H9 (cell line): ENCODE measurements at regions not wholly inside any gene's neighbourhood (a gene's known extent, or its start where the extent isn't known, plus 50 kb on each side); places are given as distances from the start of the nearest gene placed in this dataset.
"Not testable (repeated sequence)": the region's sequence is repeated elsewhere in the genome, so short reads cannot be mapped to it uniquely, and the experiment has no call there.

Experiments used
- DNase-seq: peaks from one replicate; pipeline ENCODE4 v3.0.0-alpha.2; 2017
- H2AFZ ChIP-seq: one replicate; pipeline ENCODE4 v1.6.1; 2013; ENCODE audit warnings: mild to moderate bottlenecking, low read length, control low read depth, moderate library complexity
- H2AK5ac ChIP-seq: 2 replicates; pipeline ENCODE4 v1.6.1; 2013; ENCODE audit warnings: low read length, control low read depth, mixed read lengths; ENCODE audit not compliant: insufficient read length
- H2BK120ac ChIP-seq: one replicate; pipeline ENCODE4 v1.6.1; 2013; ENCODE audit warnings: low read depth, mild to moderate bottlenecking, low read length, control low read depth, inconsistent platforms; ENCODE audit not compliant: poor library complexity, severe bottlenecking
- H2BK12ac ChIP-seq: 2 replicates; pipeline ENCODE4 v1.6.1; 2013; ENCODE audit warnings: low read length, control low read depth, mixed read lengths, low read depth; ENCODE audit not compliant: insufficient read length
- H2BK15ac ChIP-seq: 2 replicates; pipeline ENCODE4 v1.6.1; 2013; ENCODE audit warnings: low read depth, low read length, control low read depth
- H2BK20ac ChIP-seq: one replicate; pipeline ENCODE4 v1.6.1; 2013; ENCODE audit warnings: low read depth, mild to moderate bottlenecking, low read length, control low read depth, inconsistent platforms; ENCODE audit not compliant: poor library complexity, severe bottlenecking
- H2BK5ac ChIP-seq: 2 replicates; pipeline ENCODE4 v1.6.1; 2013; ENCODE audit warnings: low read length, control low read depth, mixed read lengths; ENCODE audit not compliant: insufficient read length
- H3K14ac ChIP-seq: 2 replicates; pipeline ENCODE4 v1.6.1; 2013; ENCODE audit warnings: low read length, control low read depth; ENCODE audit not compliant: insufficient read depth
- H3K18ac ChIP-seq: 2 replicates; pipeline ENCODE4 v1.6.1; 2013; ENCODE audit warnings: low read depth, mild to moderate bottlenecking, mixed read lengths, low read length, control low read depth; ENCODE audit not compliant: insufficient read length
- H3K23ac ChIP-seq: 2 replicates; pipeline ENCODE4 v1.6.1; 2013; ENCODE audit warnings: low read length, control low read depth, mixed read lengths, low read depth; ENCODE audit not compliant: insufficient read length
- H3K23me2 ChIP-seq: 2 replicates; pipeline ENCODE4 v1.6.1; 2013; ENCODE audit warnings: low read depth, mild to moderate bottlenecking, mixed read lengths, low read length, control low read depth; ENCODE audit not compliant: insufficient read length, poor library complexity, severe bottlenecking
- H3K27ac ChIP-seq: 2 replicates; pipeline ENCODE4 v1.5.1; 2013; ENCODE audit warnings: low read length, control low read depth, mixed read lengths, low read depth; ENCODE audit not compliant: insufficient read length
- H3K27me3 ChIP-seq: 2 replicates; pipeline ENCODE4 v1.6.1; 2013; ENCODE audit warnings: low read length, control low read depth, inconsistent platforms; ENCODE audit not compliant: insufficient read depth
- H3K4ac ChIP-seq: 2 replicates; pipeline ENCODE4 v1.6.1; 2013; ENCODE audit warnings: low read depth, mild to moderate bottlenecking, control low read depth, inconsistent platforms, low read length, moderate library complexity
- H3K4me1 ChIP-seq: 2 replicates; pipeline ENCODE4 v1.6.1; 2013; ENCODE audit warnings: low read length, control low read depth, inconsistent platforms; ENCODE audit not compliant: insufficient read depth
- H3K4me2 ChIP-seq: 2 replicates; pipeline ENCODE4 v1.6.1; 2013; ENCODE audit warnings: low read length, control low read depth, mixed read lengths; ENCODE audit not compliant: insufficient read length, insufficient read depth
- H3K56ac ChIP-seq: 2 replicates; pipeline ENCODE4 v1.6.1; 2013; ENCODE audit warnings: low read depth, mild to moderate bottlenecking, mixed read lengths, low read length, control low read depth; ENCODE audit not compliant: insufficient read length
- H3K79me1 ChIP-seq: 2 replicates; pipeline ENCODE4 v1.6.1; 2013; ENCODE audit warnings: low read depth, mild to moderate bottlenecking, moderate library complexity, low read length, control low read depth, inconsistent platforms; ENCODE audit not compliant: insufficient read depth, poor library complexity, severe bottlenecking
- H3K79me2 ChIP-seq: 2 replicates; pipeline ENCODE4 v1.6.1; 2013; ENCODE audit warnings: low read length, control low read depth, inconsistent platforms; ENCODE audit not compliant: insufficient read depth
- H3K9ac ChIP-seq: 2 replicates; pipeline ENCODE4 v1.6.1; 2013; ENCODE audit warnings: low read length, control low read depth, mixed read lengths; ENCODE audit not compliant: insufficient read length; ENCODE audit errors: extremely low read depth
- H3K9me3 ChIP-seq: one replicate; pipeline ENCODE4 v1.6.1; 2013; ENCODE audit warnings: low read depth, low read length, inconsistent platforms; ENCODE audit not compliant: control insufficient read depth
- H3T11ph ChIP-seq: one replicate; pipeline ENCODE4 v1.6.1; 2013; ENCODE audit warnings: mild to moderate bottlenecking, low read length, control low read depth, inconsistent platforms
- H4K20me1 ChIP-seq: one replicate; pipeline ENCODE4 v1.6.1; 2013; ENCODE audit not compliant: control insufficient read depth, insufficient read length, insufficient read depth
- H4K5ac ChIP-seq: 2 replicates; pipeline ENCODE4 v1.6.1; 2013; ENCODE audit warnings: low read depth, mild to moderate bottlenecking, mixed read lengths, low read length, control low read depth; ENCODE audit not compliant: insufficient read length
- H4K8ac ChIP-seq: replicated peaks from 2 replicates; pipeline ENCODE4 v1.6.1; 2013; ENCODE audit warnings: low read length, control low read depth, mixed read lengths, low read depth; ENCODE audit not compliant: insufficient read length
- H4K91ac ChIP-seq: 2 replicates; pipeline ENCODE4 v1.6.1; 2013; ENCODE audit warnings: low read depth, mild to moderate bottlenecking, moderate library complexity, mixed read lengths, low read length, control low read depth; ENCODE audit not compliant: insufficient read length
- H3K27ac Mint-ChIP-seq, 3 experiments: 2 replicates in 2 of 3; 3 replicates in 1 of 3; pipeline ENCODE4 v1.8.0; 2020 to 2021; ENCODE audit warnings: mixed read lengths in 3 of 3, mild to moderate bottlenecking in 1 of 3, moderate library complexity in 1 of 3
- H3K27me3 Mint-ChIP-seq: 2 replicates; pipeline ENCODE4 v1.8.0; 2021; ENCODE audit warnings: low read depth, mild to moderate bottlenecking, moderate library complexity, mixed read lengths
- H3K36me3 Mint-ChIP-seq, 3 experiments: 2 replicates in 2 of 3; 3 replicates in 1 of 3; pipeline ENCODE4 v1.8.0; 2020 to 2021; ENCODE audit warnings: low read depth in 3 of 3, mixed read lengths in 3 of 3; ENCODE audit not compliant: insufficient read depth in 1 of 3
- H3K4me1 Mint-ChIP-seq, 2 experiments: 2 replicates each; pipeline ENCODE4 v1.8.0; 2020; ENCODE audit warnings: mixed read lengths in 2 of 2
- H3K4me3 Mint-ChIP-seq, 2 experiments: 2 replicates in 1 of 2; 3 replicates in 1 of 2; pipeline ENCODE4 v1.8.0; 2020 to 2021; ENCODE audit warnings: mild to moderate bottlenecking in 2 of 2, mixed read lengths in 2 of 2, moderate library complexity in 1 of 2
- H3K9me3 Mint-ChIP-seq, 2 experiments: 2 replicates in 1 of 2; 3 replicates in 1 of 2; pipeline ENCODE4 v1.8.0; 2020; ENCODE audit warnings: mild to moderate bottlenecking in 2 of 2, mixed read lengths in 2 of 2, moderate library complexity in 1 of 2
- WGBS: extraction: QIAGEN DNeasy Blood & Tissue Kit; methylation state at CpG from one replicate; pipeline ENCODE4 v1.1.7; 2013; ENCODE audit warnings: missing lambda C conversion rate, low lambda C conversion rate, mixed read lengths; ENCODE audit not compliant: insufficient read length; ENCODE audit errors: extremely low coverage; 5-methylcytosine and 5-hydroxymethylcytosine counted together

GRCh38 chr21:5067326-5068048 lies 5453.9 kb upstream of the TPTE start:
- H3K23ac ChIP-seq, H3T11ph ChIP-seq, H3K27ac ChIP-seq, H3K56ac ChIP-seq, H4K5ac ChIP-seq, H3K36me3 Mint-ChIP-seq, H3K79me1 ChIP-seq, H2AK5ac ChIP-seq, H3K18ac ChIP-seq, H2AFZ ChIP-seq, H3K27ac Mint-ChIP-seq, H2BK15ac ChIP-seq, H3K9ac ChIP-seq, H3K23me2 ChIP-seq, H3K4me2 ChIP-seq, H3K9me3 ChIP-seq, H3K4me1 Mint-ChIP-seq, H3K4me3 Mint-ChIP-seq, H2BK20ac ChIP-seq, H4K20me1 ChIP-seq, H3K4me1 ChIP-seq, H2BK120ac ChIP-seq, H3K9me3 Mint-ChIP-seq, H3K79me2 ChIP-seq, H4K8ac ChIP-seq, DNase-seq, H2BK12ac ChIP-seq, H4K91ac ChIP-seq, H2BK5ac ChIP-seq, H3K27me3 ChIP-seq, H3K27me3 Mint-ChIP-seq, H3K14ac ChIP-seq, H3K4ac ChIP-seq: not testable (repeated sequence)
- no CpG with 5 or more reads among the region's 15 CpGs for WGBS

DNA sequence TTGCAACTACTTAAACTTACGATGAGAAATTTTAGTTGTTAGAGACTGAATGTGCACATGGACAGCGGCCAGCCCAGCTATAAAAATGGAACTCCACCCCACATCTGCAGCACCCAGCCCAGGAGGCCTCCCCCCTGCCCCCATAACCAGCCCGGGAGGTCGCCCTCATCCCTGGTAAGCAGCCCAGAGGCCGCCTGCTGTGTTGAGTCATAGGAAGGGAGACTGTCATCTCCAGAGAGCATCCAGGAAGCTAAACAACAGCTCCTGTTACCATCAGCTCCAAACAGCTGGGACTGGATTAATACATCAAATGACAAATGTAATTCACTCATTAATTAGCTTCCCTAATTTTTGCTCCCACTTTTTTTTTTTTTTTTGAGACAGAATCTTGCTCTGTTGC lies 5452.7 kb upstream of the TPTE start:
- not testable (repeated sequence) for H2BK15ac ChIP-seq, H3K9me3 ChIP-seq, H3K27me3 Mint-ChIP-seq, H3K23me2 ChIP-seq, DNase-seq, H3K79me2 ChIP-seq, H3K9me3 Mint-ChIP-seq, H4K8ac ChIP-seq, H2BK120ac ChIP-seq, H2BK12ac ChIP-seq, H3K27me3 ChIP-seq, H3K4ac ChIP-seq, H3K4me1 ChIP-seq, H3K9ac ChIP-seq, H3K56ac ChIP-seq, H3T11ph ChIP-seq, H3K36me3 Mint-ChIP-seq, H3K4me1 Mint-ChIP-seq, H4K20me1 ChIP-seq, H2BK20ac ChIP-seq, H4K91ac ChIP-seq, H2BK5ac ChIP-seq, H3K4me3 Mint-ChIP-seq, H3K4me2 ChIP-seq, H3K27ac Mint-ChIP-seq, H3K14ac ChIP-seq, H2AK5ac ChIP-seq, H4K5ac ChIP-seq, H3K79me1 ChIP-seq, H3K18ac ChIP-seq, H3K23ac ChIP-seq, H3K27ac ChIP-seq, H2AFZ ChIP-seq
- no CpG with 5 or more reads among the region's 5 CpGs for WGBS
